HEK293 (cell line): ENCODE measurements at regions not wholly inside any gene's neighbourhood (a gene's known extent, or its start where the extent isn't known, plus 50 kb on each side); places are given as distances from the start of the nearest gene placed in this dataset.

ENCODE experiments used
- CTCF ChIP-seq: fragments of 450-650 bp; formaldehyde crosslinking; IDR thresholded peaks from 2 replicates; pipeline ENCODE4 v1.5.1; 2016; ENCODE audit warnings: missing biosample characterization, missing genetic modification characterization
- EGR2 ChIP-seq: fragments of 450-650 bp; formaldehyde crosslinking; IDR thresholded peaks from 2 replicates; pipeline ENCODE4 v1.5.1; 2016; ENCODE audit warnings: low read depth, missing biosample characterization, missing genetic modification characterization
- PRDM4 ChIP-seq: fragments of 450-650 bp; formaldehyde crosslinking; IDR thresholded peaks from 2 replicates; pipeline ENCODE4 v1.5.1; 2017; ENCODE audit warnings: missing biosample characterization, missing genetic modification characterization
- REPIN1 ChIP-seq: fragments of 450-650 bp; formaldehyde crosslinking; IDR thresholded peaks from 2 replicates; pipeline ENCODE4 v1.5.1; 2017; ENCODE audit warnings: missing biosample characterization, missing genetic modification characterization, low read depth
- YY1 ChIP-seq: fragments of 450-650 bp; formaldehyde crosslinking; IDR thresholded peaks from 2 replicates; pipeline ENCODE4 v1.5.1; 2018; ENCODE audit warnings: missing biosample characterization, missing genetic modification characterization
- ZNF354C ChIP-seq: fragments of 450-650 bp; formaldehyde crosslinking; IDR thresholded peaks from 2 replicates; pipeline ENCODE4 v1.5.1; 2016; ENCODE audit warnings: missing biosample characterization, missing genetic modification characterization, low read depth, borderline replicate concordance
- ZNF366 ChIP-seq: fragments of 450-650 bp; formaldehyde crosslinking; conservative IDR thresholded peaks from 2 replicates; pipeline ENCODE4 v1.5.1; 2016; ENCODE audit warnings: missing biosample characterization, missing genetic modification characterization
- ZNF623 ChIP-seq: fragments of 450-650 bp; formaldehyde crosslinking; IDR thresholded peaks from 2 replicates; pipeline ENCODE4 v1.5.1; 2016; ENCODE audit warnings: missing biosample characterization, missing genetic modification characterization
- ZNF837 ChIP-seq: fragments of 450-650 bp; formaldehyde crosslinking; IDR thresholded peaks from 2 replicates; pipeline ENCODE4 v1.5.1; 2016; ENCODE audit warnings: missing biosample characterization, missing genetic modification characterization
- ZSCAN4 ChIP-seq: fragments of 450-650 bp; formaldehyde crosslinking; IDR thresholded peaks from 2 replicates; pipeline ENCODE4 v1.5.1; 2017; ENCODE audit warnings: missing biosample characterization, missing genetic modification characterization

GRCh38 chr7:114085313-114085591, 166.4 kb upstream of the PPP1R3A start:
- TF ChIP-seq YY1 (tag by site-specific recombination), result no peak
- no peak for TF ChIP-seq EGR2 (tag by site-specific recombination)
- no peak for TF ChIP-seq ZSCAN4 (tag by site-specific recombination)
- TF ChIP-seq ZNF366 (tag by site-specific recombination), result no peak
- no peak for TF ChIP-seq CTCF
- no peak for TF ChIP-seq REPIN1 (tag by site-specific recombination)
- no peak for TF ChIP-seq ZNF623
- no peak for TF ChIP-seq ZNF354C (tag by site-specific recombination)
- TF ChIP-seq ZNF837, result no peak
- TF ChIP-seq PRDM4, result no peak
